SK-N-SH (cell line): ENCODE measurements at regions not wholly inside any gene's neighbourhood (a gene's known extent, or its start where the extent isn't known, plus 50 kb on each side); places are given as distances from the start of the nearest gene placed in this dataset.

Experiments used
- CTCF ChIP-seq: fragments of 200-600 bp; sonication (generic); IDR thresholded peaks from 2 replicates; pipeline ENCODE4 v1.6.1; 2017; ENCODE audit warnings: antibody characterized with exemption, mild to moderate bottlenecking, moderate library complexity
- EZH2phosphoT487 ChIP-seq: fragments of 200-600 bp; sonication (generic); IDR thresholded peaks from 2 replicates; pipeline ENCODE4 v1.6.1; 2017; ENCODE audit warnings: low read depth, mixed run types, mild to moderate bottlenecking, antibody characterized with exemption, moderate library complexity, borderline replicate concordance
- MXI1 ChIP-seq: IDR thresholded peaks from 2 replicates; pipeline ENCODE4 v1.6.1; 2012; ENCODE audit warnings: mild to moderate bottlenecking, low read depth, low read length, improper control_type of control experiment
- RFX5 ChIP-seq: IDR thresholded peaks from 2 replicates; pipeline ENCODE4 v1.6.1; 2012; ENCODE audit warnings: mild to moderate bottlenecking, improper control_type of control experiment, low read length
- SMC3 ChIP-seq: IDR thresholded peaks from 2 replicates; pipeline ENCODE4 v1.6.1; 2012; ENCODE audit warnings: low read depth, low read length, improper control_type of control experiment
- USF1 ChIP-seq: IDR thresholded peaks from 2 replicates; pipeline ENCODE4 v1.4.0; 2012; ENCODE audit warnings: low read depth, borderline replicate concordance
- USF2 ChIP-seq: fragments of 150-350 bp; IDR thresholded peaks from 2 replicates; pipeline ENCODE4 v1.6.1; 2017; ENCODE audit warnings: antibody characterized with exemption, low read length, low read depth, borderline replicate concordance

GRCh38 chr18:55013685-55014084, 54.4 kb upstream of the CCDC68 start:
- TF ChIP-seq SMC3 = no peak
- no peak for TF ChIP-seq CTCF
- no peak for TF ChIP-seq RFX5
- no peak for TF ChIP-seq USF1
- TF ChIP-seq EZH2phosphoT487 = no peak
- TF ChIP-seq MXI1 = no peak
- no peak for TF ChIP-seq USF2
